Common myeloid progenitor, CD34-positive (primary cell): ENCODE measurements at regions not wholly inside any gene's neighbourhood (a gene's known extent, or its start where the extent isn't known, plus 50 kb on each side); places are given as distances from the start of the nearest gene placed in this dataset.

Experiments
- CTCF ChIA-PET: fragments of 350-600 bp; sonication (Branson Sonifier 250); formaldehyde crosslinking; loops from one replicate; lab custom pipeline; 2021; ENCODE audit warnings: antibody characterized with exemption; lab: Charles Lee
- POLR2A ChIA-PET: fragments of 350-600 bp; sonication (Branson Sonifier 250); formaldehyde crosslinking; loops from one replicate; lab custom pipeline; 2021; ENCODE audit warnings: antibody characterized with exemption; lab: Charles Lee
- DNase-seq, 3 donors: peaks; one replicate each; pipeline versions ENCODE4 v3.0.0 to v3.0.0-alpha.2; 2013
- H3K27ac ChIP-seq, 2 experiments: 1 replicate in 1 of 2; 2 replicates in 1 of 2; pipeline ENCODE4 v1.7.0; 2013; ENCODE audit warnings: inconsistent platforms in 2 of 2, low read length in 2 of 2, mild to moderate bottlenecking in 2 of 2, low read depth in 1 of 2, moderate library complexity in 1 of 2; ENCODE audit not compliant: severe bottlenecking in 2 of 2, insufficient read depth in 1 of 2, poor library complexity in 1 of 2
- H3K27me3 ChIP-seq, 5 experiments: replicated peaks in 2 of 5; 1 replicate in 3 of 5; 2 replicates in 2 of 5; pipeline versions ENCODE4 v1.6.1 to v1.7.0; 2013; ENCODE audit warnings: low read length in 4 of 5, mild to moderate bottlenecking in 2 of 5, moderate library complexity in 2 of 5, inconsistent platforms in 1 of 5; ENCODE audit not compliant: insufficient read depth in 5 of 5, control insufficient read depth in 4 of 5
- H3K36me3 ChIP-seq, 4 experiments: 1 replicate in 2 of 4; 2 replicates in 2 of 4; pipeline versions ENCODE4 v1.6.1 to v1.7.0; 2013; ENCODE audit warnings: low read length in 3 of 4, control low read depth in 1 of 4, mild to moderate bottlenecking in 1 of 4; ENCODE audit not compliant: control insufficient read depth in 4 of 4, insufficient read depth in 4 of 4
- H3K4me1 ChIP-seq, 4 experiments: 1 replicate in 3 of 4; 2 replicates in 1 of 4; pipeline versions ENCODE4 v1.6.1 to v1.7.1; 2013; ENCODE audit warnings: low read length in 3 of 4, mild to moderate bottlenecking in 3 of 4, control low read depth in 1 of 4, inconsistent platforms in 1 of 4, moderate library complexity in 1 of 4; ENCODE audit not compliant: control insufficient read depth in 4 of 4, insufficient read depth in 4 of 4; ENCODE audit errors: control extremely low read depth in 1 of 4
- H3K4me3 ChIP-seq, 7 experiments: 1 replicate in 4 of 7; 2 replicates in 3 of 7; pipeline versions ENCODE4 v1.5.1 to v1.7.0; 2013; ENCODE audit warnings: mild to moderate bottlenecking in 7 of 7, low read length in 6 of 7, moderate library complexity in 6 of 7, inconsistent platforms in 2 of 7, low read depth in 2 of 7, control low read depth in 1 of 7; ENCODE audit not compliant: insufficient read depth in 4 of 7, control insufficient read depth in 1 of 7; ENCODE audit errors: extremely low read depth in 1 of 7
- H3K9me3 ChIP-seq, 5 experiments: 1 replicate in 4 of 5; 2 replicates in 1 of 5; pipeline versions ENCODE4 v1.6.1 to v1.7.1; 2013; ENCODE audit warnings: low read length in 4 of 5, mild to moderate bottlenecking in 2 of 5, inconsistent platforms in 1 of 5, low read depth in 1 of 5, moderate library complexity in 1 of 5; ENCODE audit not compliant: control insufficient read depth in 4 of 5, insufficient read depth in 2 of 5; ENCODE audit errors: control extremely low read depth in 1 of 5
- WGBS: methylation state at CpG from one replicate; pipeline ENCODE4 v1.1.5; 2013; ENCODE audit not compliant: insufficient coverage; 5-methylcytosine and 5-hydroxymethylcytosine counted together

DNA sequence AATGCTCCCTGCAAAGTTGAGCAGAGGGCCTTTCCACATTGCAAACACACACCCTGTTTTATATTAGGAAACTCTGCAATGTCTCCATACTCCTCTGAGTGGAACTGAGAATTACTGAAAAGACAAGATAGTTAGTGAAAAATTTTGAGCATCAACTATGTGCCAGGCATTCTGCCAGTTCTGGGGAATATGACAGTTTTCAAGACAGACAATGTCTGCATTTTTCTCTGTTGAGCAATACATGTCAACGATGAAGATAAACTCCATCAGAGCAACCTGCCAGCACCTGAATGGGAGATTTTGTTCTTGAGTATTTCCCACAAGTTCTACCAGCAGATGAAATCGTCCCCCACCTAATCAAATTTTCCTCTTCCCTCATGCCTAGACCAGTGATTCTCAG lies 203.4 kb upstream of the BMPER start:
- ChIA-PET POLR2A (no interaction called here), CTCF (no interaction called here)
- no peak for DNase-seq
- no CpG with 5 or more reads among the region's 2 CpGs for WGBS
- Histone ChIP-seq H3K4me1 (no peaks in the 10 kb centered on the region), H3K27ac (no peak overlapping the region), H3K27me3 (no peaks in the 10 kb centered on the region), H3K9me3 (peaks cover 2 to 11% (median 4%) of the 10 kb centered on the region in 5 experiments), H3K36me3 (no peaks in the 10 kb centered on the region), H3K4me3 (no peak overlapping the region)

DNA sequence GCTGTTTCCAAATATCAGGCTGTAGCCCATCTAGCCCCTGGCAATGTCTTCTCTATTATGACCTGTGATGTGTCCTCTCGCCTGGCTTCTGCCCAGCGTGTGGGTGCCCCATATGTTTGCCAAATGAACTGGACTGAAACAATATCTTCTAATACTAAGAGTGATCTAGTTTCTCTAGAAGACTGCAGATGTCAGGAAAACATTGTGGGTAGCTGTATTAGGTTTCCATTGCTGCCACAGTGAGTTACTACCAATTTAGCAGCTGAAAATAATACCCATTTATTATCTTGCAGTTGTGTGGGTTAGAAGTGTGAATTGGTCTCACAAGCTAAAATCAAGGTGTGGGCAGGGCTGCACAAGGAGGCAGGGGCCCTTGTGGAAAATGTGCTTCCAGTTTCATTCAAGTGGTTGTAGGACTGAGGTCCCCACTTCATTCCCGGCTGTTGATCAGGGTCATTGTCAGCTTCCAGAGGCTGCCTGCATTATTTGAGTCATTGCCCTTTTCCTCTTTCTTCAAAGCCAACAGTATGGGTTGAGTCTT lies 202.8 kb upstream of the BMPER start:
- WGBS = 89% methylated on average over 3 of the region's 3 CpGs
- no peak for DNase-seq
- peaks cover 2 to 11% (median 4%) of the 10 kb centered on the region in 5 experiments for H3K9me3 ChIP-seq
- H3K4me3 ChIP-seq = no peak overlapping the region
- no peak overlapping the region for H3K27ac ChIP-seq
- H3K27me3 ChIP-seq = no peaks in the 10 kb centered on the region
- POLR2A ChIA-PET = no interaction called here
- H3K36me3 ChIP-seq = no peaks in the 10 kb centered on the region
- CTCF ChIA-PET = no interaction called here
- no peaks in the 10 kb centered on the region for H3K4me1 ChIP-seq

DNA sequence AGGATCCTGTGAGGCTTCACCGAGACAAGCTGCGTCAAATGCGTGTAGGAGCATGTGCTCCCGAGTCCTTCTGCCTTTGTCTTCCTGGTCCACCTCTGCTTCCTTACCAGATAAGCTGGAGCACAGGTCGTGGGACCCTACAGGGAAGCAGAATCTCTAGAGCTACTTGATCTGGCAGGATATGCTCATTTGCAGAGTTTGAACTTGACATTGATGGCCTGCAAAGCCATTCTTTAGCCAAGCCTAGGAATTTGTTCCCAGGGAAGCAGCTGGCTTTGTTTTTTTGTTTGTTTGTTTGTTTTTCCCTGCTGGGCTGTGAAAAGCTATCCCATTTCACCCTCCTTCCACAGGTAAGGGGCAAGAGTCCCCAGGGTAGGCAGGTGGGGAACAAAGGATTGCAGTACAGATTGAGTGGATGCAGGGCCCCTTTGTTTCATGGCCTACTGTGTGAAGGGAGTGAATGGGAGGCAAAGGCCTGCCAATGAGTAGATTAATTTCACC lies 200.0 kb upstream of the BMPER start:
- POLR2A ChIA-PET = no interaction called here
- Histone ChIP-seq H3K4me1 (no peaks in the 10 kb centered on the region), H3K4me3 (no peak overlapping the region), H3K27ac (no peak overlapping the region), H3K36me3 (no peaks in the 10 kb centered on the region), H3K27me3 (no peaks in the 10 kb centered on the region), H3K9me3 (peaks cover 2 to 11% (median 4%) of the 10 kb centered on the region in 5 experiments)
- CTCF ChIA-PET = no interaction called here
- no peak for DNase-seq
- 97% methylated on average over 4 of the region's 5 CpGs for WGBS

DNA sequence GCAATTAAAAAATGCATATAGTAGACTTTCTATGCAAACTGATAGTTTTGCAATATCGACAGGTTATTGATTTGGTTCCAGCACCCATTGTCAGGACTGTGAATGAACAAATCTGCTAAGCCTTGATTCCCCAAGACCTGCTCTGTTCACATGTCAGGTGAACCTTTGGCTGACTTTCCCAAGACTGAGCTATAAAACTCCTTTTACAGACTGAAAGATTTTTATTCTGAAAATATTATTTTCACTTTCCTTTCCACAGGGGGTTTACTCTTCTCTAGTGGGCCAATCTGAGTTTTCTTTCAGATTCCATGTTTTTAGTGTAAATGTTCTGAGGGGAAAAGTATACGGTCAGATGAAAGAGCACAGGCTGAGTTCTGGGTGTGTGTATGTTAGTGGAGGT lies 199.2 kb upstream of the BMPER start:
- H3K27me3 ChIP-seq = no peaks in the 10 kb centered on the region
- no peak for DNase-seq
- no peaks in the 10 kb centered on the region for H3K4me1 ChIP-seq
- no peaks in the 10 kb centered on the region for H3K36me3 ChIP-seq
- no peak overlapping the region for H3K27ac ChIP-seq
- ChIA-PET POLR2A (no interaction called here), CTCF (no interaction called here)
- 100% methylated on average over 2 of the region's 2 CpGs for WGBS
- no peak overlapping the region for H3K4me3 ChIP-seq
- H3K9me3 ChIP-seq = peaks cover 2 to 6% (median 4%) of the 10 kb centered on the region in 5 experiments

DNA sequence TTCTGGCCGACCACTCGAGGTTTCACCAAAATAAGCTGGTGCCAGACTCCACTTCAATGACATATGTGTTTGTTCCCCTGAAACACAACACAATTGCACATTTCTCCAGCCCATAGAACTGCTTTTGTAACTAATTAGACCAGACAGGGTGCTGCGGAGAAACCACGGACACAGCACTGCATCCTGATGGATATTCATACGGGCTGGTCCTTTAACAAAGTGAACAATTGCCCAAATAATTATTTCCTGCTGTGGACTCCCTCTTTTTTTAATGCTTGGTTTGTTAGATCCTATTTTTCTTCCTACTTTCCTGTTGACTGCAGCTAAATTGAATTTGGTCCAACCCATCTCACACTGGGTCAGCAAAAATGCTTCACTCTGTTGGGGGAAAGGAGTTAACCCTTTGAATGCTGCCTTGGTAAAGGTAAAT lies 198.6 kb upstream of the BMPER start:
- CTCF ChIA-PET = no interaction called here
- WGBS = 92% methylated on average over 5 of the region's 5 CpGs
- Histone ChIP-seq H3K27me3 (peaks cover 0 to under 1% (median 0%) of the 10 kb centered on the region in 5 experiments), H3K4me3 (no peak overlapping the region), H3K9me3 (no peaks in the 10 kb centered on the region), H3K27ac (no peak overlapping the region), H3K36me3 (no peaks in the 10 kb centered on the region), H3K4me1 (no peaks in the 10 kb centered on the region)
- DNase-seq = no peak
- POLR2A ChIA-PET = no interaction called here

DNA sequence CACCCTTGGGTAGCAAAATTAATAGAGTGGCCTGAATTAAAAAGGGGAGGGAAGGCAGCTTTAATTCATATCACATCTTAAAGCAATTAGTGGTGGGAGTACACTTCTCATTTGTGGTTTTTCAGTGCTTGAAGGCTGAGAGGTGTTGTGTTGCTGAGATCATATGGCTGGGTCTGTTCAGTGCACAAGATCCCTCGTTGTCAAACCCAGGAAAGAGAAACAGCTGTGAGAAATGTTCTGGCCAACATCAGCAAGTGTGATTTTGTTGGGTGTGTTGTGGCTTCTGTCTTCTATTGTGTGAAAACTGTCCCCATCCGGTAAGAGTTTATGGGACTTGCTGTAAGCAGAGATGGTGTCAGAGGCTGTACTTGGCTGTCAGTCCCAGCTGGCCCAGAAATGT lies 197.9 kb upstream of the BMPER start:
- no peaks in the 10 kb centered on the region for H3K4me1 ChIP-seq
- no peak overlapping the region for H3K27ac ChIP-seq
- peaks cover 0 to 2% (median 0%) of the 10 kb centered on the region in 5 experiments for H3K27me3 ChIP-seq
- WGBS = 72% methylated on average over 2 of the region's 2 CpGs
- no peaks in the 10 kb centered on the region for H3K9me3 ChIP-seq
- H3K36me3 ChIP-seq = no peaks in the 10 kb centered on the region
- ChIA-PET POLR2A (no interaction called here), CTCF (no interaction called here)
- no peak overlapping the region for H3K4me3 ChIP-seq
- no peak for DNase-seq

DNA sequence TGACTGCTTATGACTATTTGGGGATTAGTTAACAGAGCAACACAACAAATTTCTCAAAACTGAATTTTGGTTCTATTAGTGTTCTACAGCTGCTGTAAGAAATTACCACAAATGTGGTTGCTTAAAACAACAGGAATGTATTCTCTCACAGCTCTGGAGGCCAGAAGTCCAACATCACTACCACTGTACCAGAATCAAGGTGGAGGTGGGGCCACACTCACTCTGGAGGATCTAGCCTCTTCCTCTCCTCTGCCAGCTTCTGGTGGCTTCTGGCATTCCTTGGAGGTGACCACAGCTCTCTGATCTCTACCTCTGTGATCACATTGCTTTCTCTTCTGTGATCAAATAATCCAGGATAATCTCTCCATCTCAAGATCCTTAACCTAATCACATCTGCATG lies 194.7 kb upstream of the BMPER start:
- ChIA-PET POLR2A (interaction anchor here (0.6 kb wide), 1 partner anchor 280 kb away, joined by 6 read pairs; no protein-coding TSS in a partner anchor), CTCF (interaction anchor here (0.7 kb wide), 1 partner anchor 10 kb away, joined by 3 read pairs; no protein-coding TSS in a partner anchor)
- peaks cover 0 to 7% (median 0%) of the 10 kb centered on the region in 5 experiments for H3K27me3 ChIP-seq
- no peaks in the 10 kb centered on the region for H3K36me3 ChIP-seq
- no peaks in the 10 kb centered on the region for H3K9me3 ChIP-seq
- H3K4me3 ChIP-seq = no peak overlapping the region
- H3K4me1 ChIP-seq = no peaks in the 10 kb centered on the region
- no peak for DNase-seq
- no peak overlapping the region for H3K27ac ChIP-seq
